ENCODE measurements at regions not wholly inside any gene's neighbourhood (a gene's known extent, or its start where the extent isn't known, plus 50 kb on each side); places are given as distances from the start of the nearest gene placed in this dataset.
A peak's percentile ranks its signal among the peaks of the same experiment; 100 is the strongest.

DNA sequence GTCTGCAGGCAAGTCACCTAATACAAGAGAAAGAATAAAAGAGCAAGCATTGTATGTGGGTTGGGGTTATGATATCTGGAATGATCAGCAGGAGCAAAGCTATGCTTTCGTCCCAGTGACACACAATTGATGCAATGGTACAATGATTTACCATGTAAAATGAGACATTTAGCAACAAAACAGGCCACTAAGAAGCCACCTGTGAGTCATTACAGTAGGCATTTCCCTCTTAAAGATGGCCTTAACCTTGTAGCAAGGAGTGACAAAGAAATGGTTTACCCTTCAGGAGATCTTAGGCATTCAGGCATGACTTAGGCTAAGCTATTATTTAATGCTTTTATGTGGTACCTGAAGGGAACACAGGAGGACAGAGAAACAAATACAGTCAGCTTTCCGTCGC lies 373.3 kb upstream of the RBMS3 start:
- peak in 1 of 5 experiments; percentile 19 for DNase-seq

DNA sequence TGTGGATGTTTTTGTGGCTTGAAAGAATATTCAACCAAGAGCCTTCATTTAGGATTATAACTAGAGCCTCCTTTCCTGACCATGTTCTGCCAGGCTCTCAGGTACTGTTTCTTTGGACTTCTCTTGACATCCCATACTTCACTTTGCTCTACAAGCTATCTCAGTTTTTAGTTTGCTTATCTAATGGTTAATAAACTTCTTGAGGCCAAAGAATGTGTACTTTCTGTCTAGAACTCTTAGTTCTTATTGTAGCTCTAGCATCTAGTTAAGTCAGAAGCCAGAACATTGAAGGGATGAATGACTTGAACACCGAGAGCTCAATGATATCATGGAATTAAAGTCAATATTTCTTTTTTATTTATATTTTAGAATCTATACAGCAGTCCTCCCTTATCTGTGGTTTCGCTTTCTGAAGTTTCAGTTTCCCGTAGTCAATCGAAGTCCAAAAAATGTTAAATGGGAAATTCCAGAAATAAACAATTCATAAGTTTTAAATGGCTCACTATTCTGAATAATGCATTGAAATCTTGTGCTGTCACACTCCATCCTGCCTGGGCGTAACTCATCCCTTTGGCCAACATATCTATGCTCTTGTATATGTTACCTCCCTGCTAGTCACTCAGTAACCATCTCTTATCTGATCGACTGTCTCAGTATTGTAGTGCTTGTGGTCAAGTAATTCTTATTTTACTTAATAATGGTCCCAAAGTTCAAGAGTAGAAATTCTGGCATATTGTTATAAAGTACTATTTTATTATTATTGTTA lies 368.6 kb upstream of the RBMS3 start:
- no peak for DNase-seq

DNA sequence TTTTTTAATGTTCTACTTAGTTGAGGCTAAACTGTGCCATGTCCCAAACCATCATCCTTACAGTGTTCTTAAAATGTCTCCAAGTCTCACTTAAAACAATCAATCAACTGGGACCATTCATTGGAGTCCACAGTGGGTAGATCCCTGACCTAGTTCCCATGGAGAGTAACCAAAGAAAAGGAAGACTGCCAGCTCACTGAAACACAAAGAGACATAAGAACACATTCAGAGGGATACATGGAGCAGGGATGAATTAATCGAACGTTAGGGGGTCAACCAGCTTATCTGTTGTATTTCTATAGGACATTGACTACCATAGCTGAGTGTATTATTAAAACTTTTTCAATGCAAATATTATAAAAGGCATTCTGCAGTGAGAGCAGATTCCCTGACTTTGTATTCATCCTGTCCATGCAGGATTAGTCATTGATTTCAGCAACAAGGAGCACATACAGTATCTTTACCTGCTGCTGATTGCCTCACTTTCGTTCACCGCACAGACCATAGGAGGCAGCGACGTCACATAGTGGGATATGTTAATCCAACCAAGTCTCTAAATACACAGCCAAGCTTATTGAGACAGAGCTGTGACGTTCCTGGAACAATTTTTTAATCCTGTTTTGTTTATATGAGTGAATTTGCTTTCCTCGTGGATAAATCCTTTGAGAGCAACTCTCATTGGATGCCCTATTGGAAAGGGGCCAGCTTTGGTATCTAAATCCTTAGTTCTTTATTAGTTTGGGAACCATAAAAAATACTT lies 364.9 kb upstream of the RBMS3 start:
- DNase-seq, result peak in 1 of 5 experiments; percentile 15

DNA sequence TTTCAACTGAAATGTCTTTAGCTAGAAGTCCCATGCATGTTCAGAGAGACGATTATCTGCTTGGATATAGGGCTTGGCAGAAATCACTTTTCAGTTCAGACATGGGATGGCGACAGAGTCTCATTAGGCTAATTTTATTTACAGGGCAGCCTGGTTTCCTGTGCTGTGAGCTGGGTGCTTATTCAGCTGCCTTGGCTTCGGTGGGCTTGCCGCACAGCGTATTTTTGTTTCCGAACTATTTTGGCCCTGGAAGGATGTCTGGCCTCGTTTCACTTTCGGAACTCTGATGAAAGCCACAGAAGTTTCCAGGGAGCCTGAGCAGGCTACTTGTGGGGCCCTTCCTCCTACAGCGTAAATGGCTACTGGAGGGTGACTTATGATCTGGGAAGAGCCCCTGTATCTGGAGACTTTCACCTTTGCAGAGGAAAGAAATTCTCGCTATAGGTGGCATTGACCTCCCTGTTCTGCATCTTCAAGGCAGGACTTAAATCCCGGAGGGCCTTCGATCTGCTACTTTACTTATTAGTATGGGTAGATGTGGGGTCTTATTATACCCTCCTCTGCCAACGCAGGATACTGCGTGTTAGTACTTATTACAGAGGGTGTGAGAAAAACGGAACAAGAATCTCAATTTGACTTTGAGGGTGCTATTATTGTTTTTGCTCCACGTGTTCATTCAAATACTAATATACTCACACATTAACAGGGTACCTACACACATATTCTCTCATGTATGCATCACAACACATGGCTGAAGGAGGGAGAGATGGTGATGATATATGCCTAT lies 364.0 kb upstream of the RBMS3 start:
- DNase-seq, result peak in 1 of 5 experiments; percentile 49

DNA sequence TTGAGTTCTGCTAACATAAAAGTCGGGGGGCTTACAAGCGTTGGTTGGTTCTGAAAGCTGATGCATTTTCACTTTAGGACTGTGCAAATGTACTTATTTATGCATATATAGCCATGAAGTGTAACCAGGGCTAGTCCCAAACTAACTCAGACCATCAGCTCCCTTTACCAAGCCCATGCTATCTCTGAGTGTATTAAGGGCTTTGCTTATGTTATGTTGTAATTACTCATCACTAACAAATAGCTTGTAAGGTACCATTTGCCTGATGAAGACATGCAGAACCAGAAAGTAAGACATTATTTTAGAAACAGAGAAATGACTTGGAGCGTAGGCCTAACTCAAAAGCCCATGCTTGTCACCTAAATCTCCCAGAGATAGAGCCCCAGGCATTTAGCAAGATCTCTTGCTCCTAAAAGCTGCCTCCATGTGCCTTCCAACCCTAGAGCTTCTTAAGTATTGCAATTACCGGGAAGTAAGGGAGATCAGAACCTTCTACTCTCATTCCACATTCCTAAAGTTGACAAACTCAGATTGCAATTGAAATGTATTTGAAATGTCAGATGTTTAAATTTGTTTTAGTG lies 362.9 kb upstream of the RBMS3 start:
- no peak for DNase-seq

DNA sequence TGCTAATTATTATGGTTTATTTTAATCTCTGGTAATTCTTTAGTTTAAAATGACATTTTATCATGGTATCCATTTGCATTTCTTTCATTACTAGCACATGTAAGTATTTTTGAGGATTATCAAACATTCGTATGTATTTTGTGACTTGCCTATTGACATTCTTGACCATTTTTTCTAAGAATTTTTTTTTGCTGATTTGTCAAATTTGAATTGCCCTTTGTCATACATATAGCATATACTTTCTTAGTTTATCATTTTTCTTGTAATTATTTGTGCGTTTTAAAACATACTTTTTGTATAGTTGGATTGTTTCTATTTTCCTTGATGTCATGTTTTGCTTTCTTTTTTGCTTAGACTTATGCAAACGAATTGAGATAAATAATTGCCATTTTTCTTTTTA lies 358.5 kb upstream of the RBMS3 start:
- no peak for DNase-seq

DNA sequence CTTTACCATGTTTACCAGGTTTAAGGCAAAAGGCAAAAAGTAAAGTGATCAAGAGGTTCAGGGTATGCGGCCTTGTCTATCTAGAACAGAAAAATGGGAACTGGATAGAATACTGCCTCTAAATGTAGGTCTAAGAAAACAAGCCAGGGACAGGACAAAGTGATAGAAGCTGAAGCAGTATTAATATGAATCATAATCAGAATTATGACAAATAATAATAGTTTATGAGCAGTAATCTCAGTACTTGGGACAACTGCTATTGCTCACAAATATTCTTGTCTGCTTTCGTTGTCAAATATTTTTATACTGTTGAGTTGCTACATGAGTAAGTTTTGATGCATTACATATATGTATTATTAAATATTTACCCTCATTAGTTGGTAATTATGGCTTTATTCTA lies 356.9 kb upstream of the RBMS3 start:
- no peak for DNase-seq

DNA sequence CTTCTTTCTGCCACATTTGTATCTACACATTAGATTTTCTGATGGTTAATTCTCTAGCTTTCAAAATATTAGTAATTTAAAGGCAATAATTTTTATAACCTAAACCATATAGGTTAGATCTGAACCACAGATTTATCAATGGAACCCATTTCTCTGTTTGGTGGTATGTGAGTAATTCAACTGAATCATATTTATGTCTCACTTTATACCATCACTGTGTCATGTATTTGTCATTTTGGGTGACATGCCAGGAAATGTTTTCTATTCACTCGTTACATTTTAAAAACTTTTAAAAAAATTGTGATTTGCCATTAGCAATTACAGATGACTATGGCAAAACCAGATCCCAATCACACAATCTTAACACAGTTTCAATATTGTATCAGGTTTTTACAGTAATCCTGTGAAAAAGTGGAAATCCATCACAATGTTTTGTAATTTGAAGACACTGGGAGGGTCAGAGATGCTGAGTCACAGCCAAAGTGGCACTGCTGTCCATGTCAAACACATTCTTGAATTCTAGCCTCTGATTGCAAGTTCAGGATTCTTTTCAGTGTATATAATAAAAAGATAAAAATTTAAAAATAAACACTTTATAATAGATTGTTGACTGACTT lies 356.0 kb upstream of the RBMS3 start:
- DNase-seq, result no peak

DNA sequence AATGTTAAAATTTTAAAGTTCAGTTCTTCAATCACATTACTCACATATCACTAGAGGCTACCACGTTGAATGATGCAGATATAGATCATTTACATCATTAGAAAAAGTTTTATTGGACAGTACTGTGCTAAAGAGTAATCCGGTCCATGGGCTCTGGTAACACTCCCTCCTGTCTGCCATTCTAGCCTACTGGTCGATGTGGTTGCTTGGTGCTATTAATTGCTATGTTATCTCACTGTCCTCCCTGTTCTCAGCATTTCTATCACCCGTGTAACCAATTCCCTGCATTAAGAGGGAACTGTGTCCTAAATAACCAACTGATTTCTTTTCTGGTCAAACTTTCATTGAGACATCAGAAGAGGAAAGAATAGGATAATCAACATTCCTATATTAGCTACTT lies 347.5 kb upstream of the RBMS3 start:
- DNase-seq, result no peak

DNA sequence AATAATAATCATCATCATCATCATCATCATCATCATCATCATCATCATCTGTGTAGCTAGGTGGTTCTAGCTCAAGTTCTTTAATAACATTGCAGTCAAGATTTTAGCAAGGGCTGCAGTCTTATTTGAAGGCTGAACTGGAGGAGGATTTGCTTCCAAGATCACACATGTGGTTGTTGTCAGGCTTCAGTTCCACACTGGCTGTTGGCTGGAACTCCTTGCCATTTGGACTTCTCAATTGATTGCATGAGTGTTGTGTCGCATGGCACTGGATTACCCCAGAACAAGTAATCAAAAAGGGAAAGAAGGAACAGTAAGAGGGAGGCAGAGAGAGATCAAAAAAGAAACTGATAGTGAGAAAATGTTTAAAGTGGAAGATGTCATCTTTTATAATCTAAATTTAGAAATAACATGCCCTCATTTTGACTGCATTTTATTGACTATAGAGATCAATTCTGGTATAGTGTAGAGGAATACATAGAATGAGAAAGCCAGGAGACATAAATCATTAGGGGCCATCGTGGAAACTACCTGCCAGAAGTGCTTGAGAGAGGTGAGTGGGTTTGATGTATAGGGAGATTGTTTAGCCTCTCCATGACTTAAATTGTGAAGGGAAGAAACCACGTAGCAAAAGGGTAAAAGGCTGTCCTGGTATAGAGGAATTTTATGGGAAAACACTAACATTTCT lies 346.6 kb upstream of the RBMS3 start:
- no peak for DNase-seq

DNA sequence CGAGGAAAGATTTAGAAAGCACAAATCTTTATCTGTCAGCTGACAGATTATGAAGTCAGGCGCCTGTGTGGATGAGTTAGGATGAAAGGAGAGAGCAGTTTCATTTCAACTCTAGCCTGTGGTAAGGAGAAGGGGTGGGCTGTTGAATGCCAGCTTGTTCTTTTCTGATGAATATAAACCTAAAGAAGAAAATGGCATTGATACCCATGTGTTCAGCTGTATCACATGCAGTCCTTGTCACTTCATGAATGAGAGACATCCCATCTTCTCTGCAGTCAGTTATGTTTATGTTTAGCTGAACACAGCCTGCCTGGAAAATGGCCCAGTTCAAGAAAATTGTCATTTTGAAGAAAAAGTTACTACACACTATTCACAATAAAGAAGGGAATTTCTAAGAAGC lies 345.7 kb upstream of the RBMS3 start:
- peak in 1 of 5 experiments; percentile 32 for DNase-seq

DNA sequence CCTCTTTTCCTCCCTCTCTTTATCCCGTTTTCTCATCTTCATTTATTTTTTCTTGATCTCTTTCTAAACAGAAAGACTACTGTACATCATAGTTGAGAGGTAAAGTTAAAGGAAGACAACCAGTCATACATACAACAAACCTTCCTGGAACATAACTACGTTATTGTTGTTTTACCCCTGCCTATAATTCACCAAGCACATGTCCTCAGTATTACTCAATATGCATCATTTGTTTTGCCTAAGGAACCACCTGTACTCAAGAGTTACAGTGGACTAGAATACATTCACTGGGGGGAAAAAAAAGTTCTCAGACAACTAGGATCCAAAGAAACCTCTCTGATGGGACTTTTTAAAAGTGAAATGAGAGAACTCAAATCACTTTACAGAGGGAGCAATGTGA lies 344.7 kb upstream of the RBMS3 start:
- no peak for DNase-seq

DNA sequence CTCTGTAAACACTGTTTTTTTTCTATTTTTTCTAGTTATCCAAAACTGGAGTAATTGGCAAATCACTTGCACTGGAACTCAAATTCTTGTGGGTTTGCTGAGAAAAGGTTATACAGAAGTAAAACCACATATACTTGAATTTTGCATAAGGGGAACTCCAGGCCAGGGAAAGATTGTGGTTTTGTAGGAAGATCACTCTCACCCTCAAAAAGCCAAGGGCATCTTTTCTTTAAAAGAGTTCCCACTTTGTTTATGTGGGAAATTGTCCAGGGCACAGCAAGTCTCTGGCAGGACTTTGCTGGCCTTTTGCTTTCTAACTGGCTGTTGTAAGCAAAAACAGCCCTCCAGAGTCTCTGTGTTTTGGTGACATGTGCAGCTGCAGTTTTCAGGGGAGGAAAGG lies 340.3 kb upstream of the RBMS3 start:
- peak in 1 of 5 experiments; percentile 45 for DNase-seq

DNA sequence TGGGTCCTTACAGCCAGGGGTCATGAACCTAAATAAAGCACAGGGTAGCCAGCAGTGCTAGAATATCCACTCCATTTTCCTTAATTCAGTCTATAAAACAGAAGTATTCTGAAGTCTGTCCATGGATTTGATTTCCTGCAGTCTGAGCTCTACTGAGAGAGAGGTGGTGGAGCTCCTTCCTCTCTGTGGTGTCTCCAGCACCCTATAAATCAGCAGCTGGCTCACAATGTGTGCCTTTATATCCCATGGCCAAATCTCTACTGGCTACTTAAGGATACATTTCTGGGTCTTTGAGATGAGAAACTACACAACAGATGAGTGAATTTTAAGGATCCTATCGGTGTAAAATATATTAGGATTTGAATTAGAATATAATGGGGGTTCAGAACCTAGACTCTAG lies 339.9 kb upstream of the RBMS3 start:
- DNase-seq, result no peak

DNA sequence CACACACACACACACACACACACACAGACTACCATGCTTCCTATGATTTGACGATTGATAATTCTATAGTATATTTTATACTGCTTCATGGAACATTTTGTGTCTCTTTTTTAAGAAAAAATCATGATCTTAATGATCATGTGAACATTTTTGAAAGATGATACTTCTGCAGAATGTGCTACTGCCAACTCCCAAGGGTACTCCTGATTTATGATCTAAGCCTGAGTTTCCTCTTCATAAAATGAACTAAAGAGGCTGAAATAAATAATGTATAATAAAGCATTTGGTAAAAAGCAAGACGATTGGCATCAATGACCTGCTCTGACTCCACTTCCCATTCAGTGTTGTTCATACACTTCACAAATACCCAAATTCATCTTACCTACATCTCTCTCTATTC lies 333.8 kb upstream of the RBMS3 start:
- DNase-seq, result no peak

DNA sequence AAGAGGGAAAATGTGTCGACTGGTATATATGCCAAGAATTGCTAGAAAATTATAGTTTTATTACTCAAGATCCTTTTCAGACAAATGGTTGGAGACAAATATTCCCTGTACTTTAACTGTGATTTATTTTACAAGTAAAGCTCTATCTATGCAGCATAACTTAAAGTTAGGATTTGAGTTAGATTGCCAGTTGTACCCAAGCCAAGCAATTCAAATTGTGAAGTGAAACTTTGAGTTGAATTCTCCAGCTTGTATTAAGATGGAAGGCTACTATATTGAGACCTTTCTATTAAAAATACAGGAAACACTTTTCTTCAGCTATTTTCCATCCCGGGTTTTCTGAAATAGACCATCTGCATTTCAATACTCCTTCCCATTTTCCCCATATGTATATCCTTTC lies 333.1 kb upstream of the RBMS3 start:
- no peak for DNase-seq

DNA sequence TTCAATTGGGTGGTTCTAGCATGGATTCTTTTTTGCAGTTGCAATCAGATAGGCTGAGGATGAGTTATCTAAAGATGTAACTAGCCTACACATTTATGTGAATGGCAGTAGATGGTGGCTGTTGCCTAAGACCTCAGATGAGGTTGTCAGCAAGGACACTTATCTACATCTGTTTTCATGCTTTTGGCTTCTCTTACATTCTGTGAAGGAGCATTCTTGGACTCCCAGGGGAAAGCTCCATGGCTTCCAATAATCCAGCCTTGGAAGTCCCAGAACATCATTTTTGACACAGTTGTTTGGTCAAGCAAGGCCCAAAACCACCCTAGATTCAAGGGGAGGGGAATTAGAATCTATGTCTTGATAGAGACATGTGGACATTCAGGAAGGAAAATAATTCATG lies 332.2 kb upstream of the RBMS3 start:
- no peak for DNase-seq

DNA sequence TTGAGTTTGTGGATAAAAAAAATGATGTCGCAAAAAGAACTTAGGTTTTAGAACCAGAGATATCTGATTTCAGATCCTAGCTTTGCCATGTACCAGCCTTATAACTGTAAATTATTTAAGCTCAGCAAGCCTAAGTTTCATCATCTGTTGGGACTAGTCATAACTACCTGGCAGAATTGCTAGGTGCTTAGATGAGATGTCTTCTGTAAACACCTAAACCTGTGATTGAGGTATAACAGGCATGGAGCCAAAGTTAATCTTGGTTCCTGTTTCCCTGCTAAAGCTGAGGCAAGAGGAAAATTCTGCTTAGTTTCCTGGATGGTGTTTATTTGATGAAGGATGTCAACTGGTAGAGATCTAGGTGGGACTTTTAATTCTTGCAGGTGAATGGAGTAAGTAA lies 331.3 kb upstream of the RBMS3 start:
- no peak for DNase-seq

DNA sequence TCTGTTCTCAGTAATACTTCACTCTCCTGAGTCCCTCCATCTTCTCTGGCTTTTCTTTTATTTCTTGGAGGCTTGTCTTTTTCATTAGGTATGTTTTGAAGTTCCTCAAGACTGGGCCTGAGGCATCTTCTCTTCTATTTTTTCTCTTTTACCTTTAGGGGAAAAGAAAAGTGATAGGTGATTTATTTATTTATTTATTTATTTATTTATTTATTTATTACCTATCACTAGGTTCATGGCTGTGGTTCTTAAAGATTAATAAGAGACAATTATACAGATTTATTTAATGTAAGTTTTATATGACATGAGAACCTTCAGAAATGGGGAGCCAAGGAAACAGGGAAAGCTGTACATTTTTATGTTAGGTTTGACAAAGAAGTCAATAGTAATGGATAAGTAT lies 330.3 kb upstream of the RBMS3 start:
- no peak for DNase-seq

DNA sequence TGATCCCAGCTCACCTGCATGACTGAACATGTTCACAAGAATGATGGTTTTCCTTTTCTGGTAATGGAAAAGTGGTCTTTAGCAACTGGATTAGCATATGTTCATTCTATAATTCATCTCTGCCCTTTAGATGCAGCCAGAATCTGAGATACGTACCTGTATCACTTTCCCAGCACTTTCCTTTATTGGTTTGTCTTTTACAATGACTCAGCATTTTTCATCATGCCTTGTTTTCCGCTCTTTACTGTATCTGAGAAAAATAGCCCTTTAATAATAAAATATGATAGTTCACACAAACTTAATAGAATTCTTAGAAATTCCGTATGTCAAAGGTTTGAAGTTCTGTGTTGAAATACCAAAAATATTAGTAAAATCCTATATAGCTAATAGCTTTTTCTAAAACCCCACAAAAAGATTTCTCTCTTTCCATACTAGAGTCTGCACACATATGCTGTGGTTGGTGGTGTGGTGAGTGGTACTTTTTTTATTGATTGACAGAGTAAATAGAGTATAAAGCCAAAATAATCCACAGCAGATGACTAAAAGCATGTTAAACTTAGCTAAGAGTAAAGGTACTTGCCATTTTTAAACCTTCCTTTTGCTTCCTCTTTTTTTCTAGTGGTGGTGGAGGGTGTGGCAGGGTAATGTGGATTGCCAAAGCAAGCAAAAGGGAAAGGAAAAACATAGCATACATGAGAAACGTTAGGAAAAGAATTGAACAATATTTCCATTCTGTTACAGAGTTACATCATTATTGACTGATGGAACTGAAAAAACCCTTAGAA lies 328.9 kb upstream of the RBMS3 start:
- no peak for DNase-seq

DNA sequence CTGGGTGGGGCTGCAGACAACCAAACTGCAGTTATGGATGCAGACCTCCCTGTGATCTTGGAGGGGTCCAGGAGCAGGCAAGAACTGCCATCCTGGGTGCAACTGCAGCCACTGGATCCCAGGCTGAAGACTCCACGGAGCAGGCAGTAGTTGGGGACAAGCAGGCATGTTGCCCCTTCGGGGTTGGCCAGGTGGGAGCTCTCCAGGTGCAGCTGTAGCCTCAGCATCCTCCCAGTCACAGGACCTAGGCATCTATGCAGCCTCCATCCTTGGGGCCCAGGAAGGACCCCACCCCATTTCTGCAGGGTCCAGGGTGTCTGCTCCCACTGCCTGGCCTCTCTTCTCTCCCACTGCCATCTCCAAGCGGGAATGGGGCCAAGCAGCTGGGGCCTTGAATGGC lies 322.2 kb upstream of the RBMS3 start:
- no peak for DNase-seq
